Right lung (tissue), 2 donors: ENCODE measurements at regions not wholly inside any gene's neighbourhood (a gene's known extent, or its start where the extent isn't known, plus 50 kb on each side); places are given as distances from the start of the nearest gene placed in this dataset.
"Not testable (repeated sequence)": the region's sequence is repeated elsewhere in the genome, so short reads cannot be mapped to it uniquely, and the experiment has no call there.

Experiments used
- DNase-seq, 2 donors: peaks; one replicate each; pipeline ENCODE4 v3.0.0-alpha.2; 2013

DNA sequence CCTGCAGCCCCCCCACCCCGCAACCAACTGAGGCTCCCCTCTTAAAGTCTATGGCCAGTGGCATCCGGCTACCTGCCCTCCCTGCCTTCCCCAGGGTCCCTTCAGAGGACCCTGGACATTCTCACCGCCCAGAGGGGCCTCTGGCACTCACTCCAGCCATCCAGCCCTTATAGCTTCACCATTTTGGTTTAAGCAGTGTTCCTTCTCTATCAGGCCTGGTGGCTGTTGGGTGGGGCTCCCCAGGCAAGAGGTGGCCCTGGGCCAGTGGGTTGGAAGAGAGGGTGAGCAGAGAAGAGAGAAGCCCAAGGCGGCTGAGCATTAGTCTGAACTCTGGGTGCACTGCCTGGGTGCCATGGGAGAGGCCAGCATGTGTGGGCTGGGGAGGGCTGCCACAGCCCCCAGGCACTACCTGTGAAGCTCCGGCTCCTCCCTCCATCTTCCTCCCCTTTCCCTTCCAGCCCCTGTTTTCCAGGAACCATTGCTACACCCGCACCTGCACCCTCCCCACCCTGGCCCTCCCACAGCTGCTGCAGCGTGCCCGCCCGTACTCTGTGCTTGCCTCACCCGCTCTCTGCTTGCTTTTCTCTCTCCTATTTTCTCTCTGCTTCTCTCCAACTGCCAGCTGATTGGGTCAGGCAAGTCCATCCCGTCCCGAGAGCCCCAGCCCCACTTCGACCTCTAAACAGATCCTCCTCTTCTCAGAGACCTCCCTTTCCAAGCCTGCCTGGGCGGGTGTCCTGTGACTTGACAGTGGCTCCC, 168.2 kb downstream of the TBC1D2B start:
- DNase-seq, result no peak

DNA sequence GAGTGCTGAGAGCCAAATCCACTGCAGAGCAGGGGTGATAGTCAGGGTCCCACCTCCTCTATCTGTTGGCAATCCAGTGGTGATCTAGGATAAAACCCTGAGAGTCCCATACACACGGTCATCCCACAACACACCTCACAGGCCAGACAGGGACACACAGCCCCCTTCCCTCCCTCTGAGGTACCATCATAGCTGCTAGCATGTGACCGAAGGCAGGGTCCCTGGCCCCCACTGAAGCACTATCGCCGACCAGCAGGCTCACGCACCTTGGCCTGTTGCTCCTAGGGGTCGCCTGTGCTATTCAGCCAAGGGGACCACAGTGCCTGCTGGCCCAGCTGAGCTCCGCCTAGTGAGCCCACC, 168.8 kb downstream of the TBC1D2B start:
- DNase-seq, result not testable (repeated sequence)

DNA sequence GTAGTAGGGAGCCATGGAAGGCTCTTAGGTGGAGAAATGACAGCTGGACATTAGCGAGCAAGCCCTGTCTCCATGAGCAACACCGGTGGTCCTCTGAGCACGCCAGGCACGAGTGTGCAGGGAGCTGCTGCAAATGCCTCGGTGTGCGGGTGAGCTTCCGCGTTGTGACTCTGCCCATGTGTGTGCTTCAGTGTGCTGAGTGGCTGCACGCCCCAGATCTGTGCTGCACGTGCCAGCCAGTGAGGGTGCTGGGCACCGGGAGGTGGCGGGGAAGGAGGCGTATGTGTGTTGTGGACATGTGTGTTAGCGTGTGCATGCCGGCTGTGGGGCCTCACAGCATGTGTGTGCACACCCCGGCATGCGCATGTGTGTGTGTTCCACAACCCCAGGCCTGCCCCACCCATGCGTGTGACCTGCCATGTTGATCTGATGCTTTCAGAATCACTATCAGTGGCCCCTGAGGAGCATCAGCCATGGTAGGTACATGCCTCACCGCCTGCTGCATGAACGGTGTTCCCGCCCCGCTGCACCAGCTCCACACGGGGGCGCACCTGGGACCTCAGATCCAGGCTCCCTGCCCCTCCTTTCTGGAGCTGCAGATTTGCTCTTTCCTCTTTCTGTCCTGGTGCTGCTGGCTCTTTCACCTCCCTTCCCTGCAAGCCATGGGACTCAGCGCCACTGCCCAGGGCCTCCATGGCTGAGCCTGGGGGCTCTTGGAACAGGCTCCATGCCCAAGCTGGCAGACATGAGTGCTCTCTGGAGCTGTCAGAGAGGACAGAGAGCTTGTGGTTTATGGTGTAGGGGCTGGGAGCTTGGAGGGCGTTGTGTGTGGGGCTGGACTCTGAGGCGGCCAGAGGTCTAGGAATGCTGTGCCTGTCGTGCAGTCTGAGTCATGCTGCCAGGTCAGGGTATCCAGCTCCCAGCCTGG, 169.4 kb downstream of the TBC1D2B start:
- no peak for DNase-seq

DNA sequence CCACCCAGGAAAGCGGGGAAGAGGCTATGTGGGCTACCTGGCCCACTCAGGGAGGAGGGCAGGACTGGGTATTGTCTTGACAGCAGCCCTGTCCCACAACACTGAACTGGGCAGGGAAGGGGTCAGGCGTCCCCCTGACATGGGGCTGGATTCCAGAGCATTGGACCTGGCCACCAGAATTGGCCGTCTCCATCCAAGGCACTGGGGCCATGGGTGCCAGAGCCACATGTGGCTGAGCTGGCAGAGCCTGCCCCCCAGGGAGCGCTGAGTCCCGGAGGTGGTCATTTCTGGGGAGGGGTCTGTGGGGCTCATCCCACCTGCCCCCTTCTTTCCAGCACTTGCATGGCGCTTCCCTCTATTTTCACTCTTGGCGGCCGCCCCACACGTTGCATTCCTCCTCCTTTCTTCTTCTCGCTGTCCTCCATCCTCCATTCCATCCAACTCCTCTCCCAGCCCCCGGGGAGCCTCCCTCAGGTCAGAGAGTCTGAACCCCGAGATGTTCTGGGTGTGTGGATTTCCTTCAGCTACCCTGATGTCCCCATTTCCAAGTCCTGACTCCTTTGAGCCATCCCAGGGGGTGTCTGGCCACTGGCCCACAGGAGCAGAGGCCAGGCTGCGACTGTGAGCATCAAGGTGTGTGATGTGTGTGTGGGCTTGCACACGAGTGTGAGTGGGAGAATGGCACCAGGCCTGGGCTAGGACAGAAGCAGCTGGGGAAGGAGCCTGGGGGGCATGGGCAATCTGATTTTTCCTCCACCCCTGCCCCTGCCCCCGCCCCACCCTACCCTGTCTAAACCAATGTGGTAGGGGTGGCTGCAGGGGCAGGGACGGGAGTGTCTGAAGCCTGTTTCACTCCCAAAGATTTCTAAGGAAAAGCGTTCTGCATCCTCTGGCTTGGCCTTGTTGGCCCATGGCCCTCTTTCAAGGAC, 171.2 kb downstream of the TBC1D2B start:
- not testable (repeated sequence) for DNase-seq

DNA sequence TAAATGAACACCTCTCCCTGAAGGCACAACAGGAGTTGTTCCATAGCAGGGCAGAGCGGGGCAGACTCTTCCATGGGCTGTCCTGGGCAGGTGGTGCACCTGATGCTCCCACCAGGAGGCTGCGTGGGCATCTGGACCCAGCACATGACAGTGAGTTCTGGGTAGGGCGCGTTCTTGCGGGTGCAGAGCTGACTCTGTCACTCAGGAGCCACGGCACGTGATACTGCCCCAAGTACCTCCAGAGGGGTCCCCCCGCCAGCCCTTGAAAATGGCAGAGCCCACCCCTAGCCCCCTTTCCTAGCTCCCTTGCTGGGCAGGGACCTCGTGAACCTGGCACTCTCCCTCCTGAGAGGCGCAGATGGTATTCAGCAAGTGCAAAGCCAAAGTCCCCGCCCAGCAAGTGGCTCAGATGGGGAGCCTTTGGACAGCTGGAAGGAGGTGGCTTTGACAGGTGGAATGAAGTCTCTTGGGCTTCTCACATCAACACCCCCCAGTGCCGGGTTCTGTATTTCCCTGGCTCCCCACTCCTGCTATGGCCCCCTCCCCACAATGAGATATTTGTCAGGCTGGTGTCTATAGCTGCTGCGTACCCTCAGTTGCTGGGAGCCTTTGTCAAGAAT, 172.1 kb downstream of the TBC1D2B start:
- no peak for DNase-seq

DNA sequence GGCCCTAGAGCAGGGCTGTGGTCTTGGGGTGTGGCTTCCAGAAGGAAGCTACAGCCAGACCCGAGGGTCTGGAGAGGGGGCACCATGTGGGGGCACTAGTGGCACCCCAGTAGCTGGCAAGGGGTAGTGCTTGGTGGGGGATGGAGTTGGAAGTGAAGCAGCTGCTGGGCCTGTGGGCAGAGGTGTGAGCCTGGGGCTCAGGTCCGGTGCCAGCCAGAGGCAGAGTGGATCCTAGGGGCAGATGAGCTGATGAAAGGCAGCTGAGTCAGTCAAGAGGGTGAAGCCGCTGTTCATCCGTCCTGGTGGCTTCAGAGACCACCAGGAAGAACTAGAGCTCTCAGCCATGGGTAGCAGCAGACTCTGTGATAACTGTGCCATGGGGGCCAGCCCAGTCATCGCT, 172.6 kb downstream of the TBC1D2B start:
- no peak for DNase-seq

DNA sequence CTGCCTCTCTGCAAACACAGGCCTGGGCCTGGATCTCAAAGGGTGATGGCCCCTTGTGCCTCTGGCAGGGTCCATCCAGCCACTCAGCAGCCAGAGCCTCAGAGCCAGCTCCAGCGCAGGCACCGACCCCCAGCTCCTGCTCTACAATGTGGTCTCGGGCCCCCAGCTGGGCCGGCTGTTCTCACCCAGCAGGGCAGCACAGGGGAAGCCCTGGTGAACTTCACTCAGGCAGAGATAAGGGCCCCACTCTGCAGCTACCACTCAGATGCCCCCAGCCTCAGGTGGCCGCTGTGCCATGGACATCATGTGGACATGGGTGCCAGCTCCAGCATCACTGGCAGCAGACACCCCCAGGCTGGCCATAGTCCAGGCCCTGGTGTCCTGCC, 173.1 kb downstream of the TBC1D2B start:
- DNase-seq, result no peak

DNA sequence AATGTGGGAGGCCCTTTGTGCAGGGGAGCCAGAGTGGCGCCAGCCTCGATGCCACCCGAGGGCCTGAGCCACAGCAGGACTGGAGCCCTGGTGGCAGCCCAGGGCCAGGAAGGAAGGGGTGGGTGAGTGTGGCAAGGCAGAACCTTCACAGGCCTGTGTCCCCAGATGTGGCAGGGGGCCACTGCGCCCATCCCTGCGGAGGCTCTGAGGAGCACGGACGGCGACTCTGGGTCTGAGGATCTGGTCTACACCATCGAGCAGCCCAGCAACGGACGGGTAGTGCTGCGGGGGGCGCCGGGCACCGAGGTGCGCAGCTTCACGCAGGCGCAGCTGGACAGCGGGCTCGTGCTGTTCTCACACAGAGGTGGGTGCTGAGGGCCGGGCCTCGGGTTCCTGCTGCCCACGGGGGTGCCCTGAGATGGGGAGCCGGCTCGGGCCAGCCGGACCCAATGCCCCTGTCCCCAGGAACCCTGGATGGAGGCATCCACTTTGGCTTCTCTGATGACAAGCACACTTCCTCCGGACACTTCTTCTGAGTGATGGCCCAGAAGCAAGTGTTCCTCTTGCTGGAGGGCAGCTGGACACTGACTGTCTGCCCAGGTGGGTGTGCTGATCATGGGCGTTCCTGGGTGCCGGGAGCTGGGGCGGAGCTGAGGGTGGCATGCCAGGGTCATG, 173.6 kb downstream of the TBC1D2B start:
- DNase-seq, result not testable (repeated sequence)

DNA sequence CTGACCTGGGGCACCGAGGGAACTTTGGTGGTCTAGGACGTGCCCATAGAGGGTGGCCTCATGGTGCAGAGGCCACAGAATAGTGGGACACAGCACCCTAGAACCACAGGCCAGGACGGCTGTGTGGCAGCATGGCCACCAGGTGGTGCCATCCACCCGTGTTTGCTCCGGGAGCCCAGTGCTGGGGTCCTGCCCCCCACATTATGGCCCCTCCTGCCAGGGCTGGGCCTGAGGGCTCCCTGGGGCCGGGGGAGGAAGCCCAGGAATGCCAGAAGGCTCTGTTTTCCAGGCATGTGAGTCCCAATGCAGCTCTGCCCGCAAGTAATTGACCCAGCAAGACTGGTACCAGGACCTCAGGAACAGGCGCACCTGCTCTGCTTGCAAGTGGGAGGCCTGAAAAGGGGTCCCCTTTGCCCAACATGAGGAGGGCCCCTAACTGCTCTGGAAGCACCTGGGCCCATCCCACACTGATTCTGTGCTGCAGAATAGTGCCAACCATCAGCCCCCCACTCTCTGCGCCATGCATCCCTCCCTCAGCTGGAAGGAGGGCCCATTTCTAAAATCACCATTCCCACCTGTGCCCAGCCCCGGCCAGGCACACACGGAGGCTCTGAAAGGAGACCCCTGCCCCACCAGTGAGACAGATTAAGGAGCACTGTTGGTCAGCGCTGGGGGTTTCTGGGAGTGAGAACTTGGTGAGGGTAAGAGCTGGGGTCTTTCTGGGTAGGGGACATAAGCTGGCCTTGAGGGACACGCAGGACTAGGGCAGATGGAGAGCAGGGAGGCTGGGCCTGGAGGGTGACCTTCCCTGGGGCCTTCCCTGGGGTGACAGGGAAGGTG, 174.4 kb downstream of the TBC1D2B start:
- not testable (repeated sequence) for DNase-seq

DNA sequence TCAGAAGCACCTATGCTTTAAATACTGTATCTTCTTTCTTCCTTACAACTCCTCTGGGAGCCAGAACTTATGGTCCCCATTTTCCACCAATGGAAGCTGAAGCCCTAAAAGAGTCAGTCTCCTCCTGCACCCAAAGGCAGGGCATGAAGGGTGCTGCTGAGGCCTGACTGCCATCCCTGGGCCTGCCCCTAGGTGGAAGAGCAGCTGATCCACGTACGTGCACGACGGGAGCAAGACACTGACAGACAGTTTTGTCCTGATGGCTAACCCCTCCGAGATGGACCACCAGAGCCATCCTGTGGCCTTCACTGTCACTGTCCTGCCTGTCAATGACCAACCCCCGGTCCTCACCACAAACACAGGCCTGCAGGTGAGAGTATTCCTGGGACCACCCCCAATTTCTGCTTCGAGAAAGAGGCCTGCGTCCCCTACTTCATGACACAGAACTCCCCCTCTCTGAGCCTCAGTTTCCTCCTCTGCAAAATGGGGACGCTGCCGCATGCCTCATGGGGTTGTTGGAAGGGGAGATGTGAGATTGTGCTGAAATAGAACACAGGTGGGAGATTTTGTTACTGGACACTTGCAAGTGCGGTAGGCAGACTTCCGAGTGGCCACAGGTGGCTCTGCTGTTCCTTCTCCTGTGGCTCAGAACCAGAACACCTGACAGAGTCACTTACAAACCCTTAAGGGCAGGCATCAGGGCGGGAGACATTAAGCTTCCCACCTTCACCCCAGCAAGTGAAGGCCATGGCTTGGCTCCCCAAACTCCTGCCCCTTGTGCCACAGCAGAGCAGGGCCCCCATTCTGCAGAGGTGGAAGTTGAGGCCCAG, 175.4 kb downstream of the TBC1D2B start:
- no peak for DNase-seq

DNA sequence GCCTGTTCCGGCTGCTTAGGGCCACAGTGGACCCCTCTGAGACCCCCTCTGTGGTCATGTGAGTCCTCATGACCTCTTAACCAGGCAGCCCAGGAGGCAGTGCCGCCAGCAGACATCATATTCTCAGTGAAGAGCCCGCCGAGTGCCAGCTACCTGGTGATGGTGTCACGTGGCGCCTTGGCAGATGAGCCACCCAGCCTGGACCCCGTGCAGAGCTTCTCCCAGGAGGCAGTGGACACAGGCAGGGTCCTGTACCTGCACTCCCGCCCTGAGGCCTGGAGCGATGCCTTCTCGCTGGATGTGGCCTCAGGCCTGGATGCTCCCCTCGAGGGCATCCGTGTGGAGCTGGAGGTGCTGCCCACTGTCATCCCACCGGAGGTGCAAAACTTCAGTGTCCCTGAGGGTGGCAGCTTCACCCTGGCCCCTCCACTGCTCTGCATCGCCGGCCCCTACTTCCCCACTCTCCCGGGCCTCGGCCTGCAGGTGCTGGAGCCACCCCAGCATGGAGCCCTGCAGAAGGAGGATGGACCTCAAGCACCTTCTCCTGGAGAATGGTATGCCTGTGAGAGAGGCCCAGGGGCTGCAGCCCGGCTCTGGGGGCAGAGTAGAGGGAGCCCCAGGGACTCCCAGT, 176.1 kb downstream of the TBC1D2B start:
- DNase-seq, result no peak

DNA sequence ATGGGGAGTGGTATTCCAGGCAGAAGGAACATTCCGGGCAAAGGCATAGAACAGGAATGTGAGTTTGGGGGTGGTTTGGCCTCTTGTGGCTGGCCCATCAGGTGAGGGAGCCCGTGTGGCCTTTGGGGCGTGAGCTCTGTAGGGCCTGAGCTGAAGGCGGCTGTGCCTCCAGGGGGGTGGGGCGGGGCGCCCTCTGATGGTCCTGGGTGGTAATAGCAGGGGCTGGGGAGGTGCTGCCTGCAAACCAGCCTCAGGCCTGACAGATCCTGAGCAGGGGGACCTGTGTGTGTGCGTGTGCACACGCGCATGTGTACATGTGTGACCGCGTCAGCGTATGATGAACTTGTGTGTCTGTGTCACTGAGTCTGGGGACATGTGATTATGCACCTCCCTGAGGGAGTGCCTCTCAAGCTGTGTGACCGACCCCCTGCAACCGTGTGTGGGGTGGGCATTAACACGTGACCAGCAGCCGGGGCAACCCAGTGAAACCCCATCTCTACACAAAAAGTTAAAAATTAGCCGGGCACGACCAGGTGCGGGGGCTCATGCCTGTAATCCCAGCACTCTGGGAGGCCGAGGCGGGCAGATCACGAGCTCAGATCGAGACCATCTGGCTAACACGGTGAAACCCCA, 177.1 kb downstream of the TBC1D2B start:
- not testable (repeated sequence) for DNase-seq

DNA sequence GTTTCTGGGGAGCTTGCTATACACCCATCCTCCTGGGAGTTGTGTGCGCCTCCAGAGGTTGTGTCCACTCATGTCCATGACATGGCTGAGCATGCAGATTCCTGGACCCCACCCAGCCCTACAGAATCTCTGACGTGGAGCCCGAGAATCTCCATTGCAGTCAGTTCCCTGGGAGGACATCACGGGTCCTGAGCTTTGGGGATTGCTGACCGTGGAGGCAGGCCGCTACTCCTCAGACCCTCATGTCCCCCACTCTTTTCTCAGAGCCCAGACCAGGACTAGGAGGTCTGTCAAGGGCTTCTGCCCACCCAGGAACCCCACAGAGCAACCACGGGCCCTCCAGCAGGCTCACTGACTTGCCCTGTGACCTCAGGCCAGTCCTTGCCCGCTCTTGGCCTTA, 177.7 kb downstream of the TBC1D2B start:
- not testable (repeated sequence) for DNase-seq

DNA sequence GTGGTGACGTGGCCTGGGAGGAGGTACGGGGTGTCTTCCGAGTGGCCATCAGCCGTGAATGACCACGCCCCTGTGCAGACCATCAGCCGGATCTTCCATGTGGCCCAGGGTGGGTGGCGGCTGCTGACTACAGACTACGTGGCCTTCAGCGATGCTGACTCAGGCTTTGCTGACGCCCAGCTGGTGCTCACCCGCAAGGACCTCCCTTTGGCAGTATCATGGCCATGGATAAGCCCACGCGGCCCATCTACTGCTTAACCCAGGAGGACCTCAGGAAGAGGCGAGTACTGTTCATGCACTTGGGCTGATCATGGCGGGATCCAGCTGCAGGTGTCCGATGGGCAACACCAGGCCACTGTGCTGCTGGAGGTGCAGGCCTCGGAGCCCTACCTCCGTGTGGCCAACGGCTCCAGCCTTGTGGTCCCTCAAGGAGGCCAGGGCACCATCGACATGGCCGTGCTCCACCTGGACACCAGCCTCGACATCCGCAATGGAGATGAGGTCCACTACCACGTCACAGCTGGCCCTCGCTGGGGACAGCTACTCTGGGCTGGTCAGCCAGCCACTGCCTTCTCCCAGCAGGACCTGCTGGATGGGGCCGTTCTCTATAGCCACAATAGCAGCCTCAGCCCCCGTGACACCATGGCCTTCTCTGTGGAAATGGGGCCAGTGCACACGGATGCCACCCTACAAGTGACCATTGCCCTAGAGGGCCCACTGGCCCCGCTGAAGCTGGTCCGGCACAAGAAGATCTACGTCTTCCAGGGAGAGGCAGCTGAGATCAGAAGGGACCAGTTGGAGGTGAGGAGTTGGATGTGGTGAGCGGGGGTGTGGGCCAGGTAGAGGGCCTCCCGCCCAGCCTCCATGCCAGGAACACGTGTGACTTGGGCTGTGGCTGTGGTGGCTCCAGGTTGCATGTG, 178.4 kb downstream of the TBC1D2B start:
- no peak for DNase-seq

DNA sequence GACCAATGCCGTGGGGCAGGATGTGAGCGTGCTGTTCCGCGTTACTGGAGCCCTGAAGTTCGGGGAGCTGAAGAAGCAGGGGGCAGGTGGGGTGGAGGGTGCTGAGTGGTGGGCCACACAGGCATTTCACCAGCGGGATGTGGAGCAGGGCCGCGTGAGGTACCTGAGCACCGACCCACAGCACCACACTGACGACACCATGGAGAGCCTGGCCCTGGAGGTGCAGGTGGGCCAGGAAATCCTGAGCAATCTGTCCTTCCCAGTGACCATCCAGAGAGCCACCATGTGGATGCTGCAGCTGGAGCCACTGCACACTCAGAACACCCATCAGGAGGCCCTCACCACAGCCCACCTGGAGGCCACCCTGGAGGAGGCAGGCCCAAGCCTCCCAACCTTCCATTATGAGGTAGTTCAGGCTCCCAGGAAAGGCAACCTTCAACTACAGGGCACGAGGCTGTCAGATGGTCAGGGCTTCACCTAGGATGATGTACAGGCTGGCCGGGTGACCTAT, 179.6 kb downstream of the TBC1D2B start:
- no peak for DNase-seq

DNA sequence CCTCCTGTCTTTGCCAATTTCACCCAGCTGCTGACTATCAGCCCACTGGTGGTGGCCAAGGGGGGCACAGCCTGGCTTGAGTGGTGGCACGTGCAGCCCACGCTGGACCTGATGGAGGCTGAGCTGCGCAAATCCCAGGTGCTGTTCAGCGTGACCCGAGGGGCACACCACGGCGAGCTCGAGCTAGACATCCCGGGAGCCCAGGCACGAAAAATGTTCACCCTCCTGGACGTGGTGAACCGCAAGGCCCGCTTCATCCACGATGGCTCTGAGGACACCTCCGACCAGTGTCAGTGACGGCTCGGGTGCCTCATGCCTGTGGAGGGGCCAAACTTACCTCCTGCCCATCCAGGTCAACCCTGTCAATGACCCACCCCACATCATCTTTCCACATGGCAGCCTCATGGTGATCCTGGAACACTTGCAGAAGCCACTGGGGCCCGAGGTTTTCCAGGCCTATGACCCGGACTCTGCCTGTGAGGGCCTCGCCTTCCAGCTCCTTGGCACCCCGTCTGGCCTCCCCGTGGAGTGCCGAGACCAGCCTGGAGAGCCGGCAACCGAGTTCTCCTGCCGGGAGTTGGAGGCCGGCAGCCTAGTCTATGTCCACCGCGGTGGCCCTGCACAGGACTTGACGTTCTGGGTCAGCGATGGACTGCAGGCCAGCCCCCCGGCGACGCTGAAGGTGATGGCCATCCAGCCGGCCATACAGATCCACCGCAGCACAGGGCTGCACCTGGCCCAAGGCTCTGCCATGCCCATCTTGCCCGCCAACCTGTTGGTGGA, 180.2 kb downstream of the TBC1D2B start:
- DNase-seq, result not testable (repeated sequence)
